ENCODE measurements at regions not wholly inside any gene's neighbourhood (a gene's known extent, or its start where the extent isn't known, plus 50 kb on each side); places are given as distances from the start of the nearest gene placed in this dataset.
A peak's percentile ranks its signal among the peaks of the same experiment; 100 is the strongest.

- TF ChIP-seq POLR2A (IDR thresholded peaks at IDR 0.05), result no peak
- TF ChIP-seq, protein P1, sequence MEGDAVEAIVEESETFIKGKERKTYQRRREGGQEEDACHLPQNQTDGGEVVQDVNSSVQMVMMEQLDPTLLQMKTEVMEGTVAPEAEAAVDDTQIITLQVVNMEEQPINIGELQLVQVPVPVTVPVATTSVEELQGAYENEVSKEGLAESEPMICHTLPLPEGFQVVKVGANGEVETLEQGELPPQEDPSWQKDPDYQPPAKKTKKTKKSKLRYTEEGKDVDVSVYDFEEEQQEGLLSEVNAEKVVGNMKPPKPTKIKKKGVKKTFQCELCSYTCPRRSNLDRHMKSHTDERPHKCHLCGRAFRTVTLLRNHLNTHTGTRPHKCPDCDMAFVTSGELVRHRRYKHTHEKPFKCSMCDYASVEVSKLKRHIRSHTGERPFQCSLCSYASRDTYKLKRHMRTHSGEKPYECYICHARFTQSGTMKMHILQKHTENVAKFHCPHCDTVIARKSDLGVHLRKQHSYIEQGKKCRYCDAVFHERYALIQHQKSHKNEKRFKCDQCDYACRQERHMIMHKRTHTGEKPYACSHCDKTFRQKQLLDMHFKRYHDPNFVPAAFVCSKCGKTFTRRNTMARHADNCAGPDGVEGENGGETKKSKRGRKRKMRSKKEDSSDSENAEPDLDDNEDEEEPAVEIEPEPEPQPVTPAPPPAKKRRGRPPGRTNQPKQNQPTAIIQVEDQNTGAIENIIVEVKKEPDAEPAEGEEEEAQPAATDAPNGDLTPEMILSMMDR (IDR thresholded peaks at IDR 0.05 in 4 of 5, conservative IDR thresholded peaks at IDR 0.05 in 1 of 5), result no peak
- H3K4me1 ChIP-seq, result peaks cover 0 to 4% of the 10 kb centered on the region in 2 donors
- no peak for DNase-seq
- no peak overlapping the region for H3K27ac ChIP-seq
- in situ Hi-C loops (cut with MboI; ENCODE audit: low sequenced_read_pairs in 4 of 4), result no loop called here
- H3K4me3 ChIP-seq, result no peak overlapping the region
- intact Hi-C loops (cut with DNase I; ENCODE audit: low total_unique reads), result no loop called here
- H3K27me3 ChIP-seq, result no peaks in the 10 kb centered on the region
- no peaks in the 10 kb centered on the region for H3K9me3 ChIP-seq
- no peaks in the 10 kb centered on the region for H3K36me3 ChIP-seq
- ATAC-seq, result peak in 1 of 2 donors; percentile 8
These were observed 139.5 kb upstream of the CHST15 start for GRCh38 chr10:124232686-124233545.

DNA sequence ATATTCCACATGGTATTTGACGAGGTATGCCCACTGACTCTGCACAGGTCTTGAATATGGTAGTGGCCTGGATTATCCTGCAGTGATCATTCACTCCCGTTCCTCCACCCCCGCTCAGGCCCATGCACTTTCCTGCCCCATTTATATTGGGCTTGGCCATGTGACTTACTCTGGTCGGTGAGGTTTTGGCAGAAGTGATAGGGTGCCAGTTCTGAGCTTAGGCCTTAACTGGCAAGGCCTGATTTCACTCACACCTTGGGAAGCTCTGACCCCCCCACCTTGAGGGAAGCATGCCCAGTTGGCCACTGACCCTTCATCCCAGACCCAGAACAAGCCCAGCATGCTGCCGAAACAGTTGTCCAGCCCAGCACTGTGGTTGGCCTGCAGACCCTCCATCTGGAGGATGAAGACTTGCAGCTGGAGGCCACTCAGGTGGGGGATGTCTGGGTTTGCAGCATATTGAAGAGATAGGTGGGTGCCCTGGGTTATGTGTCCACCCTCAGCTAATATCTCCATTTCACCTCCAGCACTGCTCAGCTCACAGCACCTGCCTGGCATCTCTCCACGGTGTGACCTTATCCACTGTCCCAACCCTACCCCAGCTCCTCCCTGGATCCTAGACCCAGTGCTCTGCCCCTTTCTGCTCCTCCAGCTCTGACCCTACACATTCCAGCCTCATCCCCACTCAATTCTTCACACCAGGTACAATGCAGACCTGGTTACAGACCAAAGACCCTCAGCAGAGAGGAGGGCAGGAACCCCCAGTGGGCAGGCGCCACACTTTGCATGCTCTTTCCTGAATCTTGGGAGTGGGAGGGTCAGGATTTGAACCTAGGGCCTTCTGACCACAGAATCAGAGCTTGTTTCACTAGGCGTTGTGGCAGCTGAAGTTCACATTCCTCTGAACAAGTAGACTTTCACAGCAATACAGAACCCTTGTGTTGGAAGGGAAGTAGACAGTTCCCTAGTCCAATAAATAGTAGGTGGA, 138.1 kb upstream of the CHST15 start:
- Histone ChIP-seq H3K4me3 (no peak overlapping the region), H3K4me1 (peaks cover 0 to 4% of the 10 kb centered on the region in 2 donors), H3K27ac (no peak overlapping the region), H3K9me3 (no peaks in the 10 kb centered on the region), H3K27me3 (no peaks in the 10 kb centered on the region), H3K36me3 (no peaks in the 10 kb centered on the region)
- DNase-seq (peak in 1 of 2 donors; percentile 2), ATAC-seq (no peak)
- intact Hi-C loops (cut with DNase I; ENCODE audit: low total_unique reads) (no loop called here), in situ Hi-C loops (cut with MboI; ENCODE audit: low sequenced_read_pairs in 4 of 4) (no loop called here)
- no peak for TF ChIP-seq POLR2A (IDR thresholded peaks at IDR 0.05)
- TF ChIP-seq, protein P1 (IDR thresholded peaks at IDR 0.05 in 4 of 5, conservative IDR thresholded peaks at IDR 0.05 in 1 of 5), result no peak

DNA sequence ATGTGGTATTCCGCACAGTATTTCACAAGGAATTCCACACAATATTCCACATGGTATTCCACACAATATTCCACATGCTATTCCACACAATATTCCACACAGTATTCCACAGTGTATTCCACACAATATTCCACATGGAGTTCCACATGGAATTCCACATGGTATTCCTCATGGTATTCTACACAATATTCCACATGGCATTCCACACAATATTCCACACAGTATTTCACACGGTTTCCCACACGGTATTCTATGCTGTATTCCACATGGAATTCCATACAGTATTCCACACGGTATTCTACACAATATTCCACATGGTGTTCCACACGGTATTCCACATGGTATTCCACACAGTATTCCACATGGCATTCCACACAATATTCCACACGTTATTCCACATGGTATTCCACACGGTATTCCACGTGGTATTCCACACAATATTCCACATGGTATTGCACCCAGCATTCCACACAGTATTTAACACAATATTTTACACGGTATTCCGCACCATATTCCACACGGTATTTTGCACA, 137.3 kb upstream of the CHST15 start:
- in situ Hi-C loops (cut with MboI; ENCODE audit: low sequenced_read_pairs in 4 of 4), result no loop called here
- no peak overlapping the region for H3K27ac ChIP-seq

GRCh38 chr10:124229989-124230634, 136.7 kb upstream of the CHST15 start:
- no peak for TF ChIP-seq POLR2A (IDR thresholded peaks at IDR 0.05)
- TF ChIP-seq, protein P1 (IDR thresholded peaks at IDR 0.05 in 4 of 5, conservative IDR thresholded peaks at IDR 0.05 in 1 of 5), result no peak
- Histone ChIP-seq H3K4me1 (peaks cover 0 to 6% of the 10 kb centered on the region in 2 donors), H3K27ac (no peak overlapping the region), H3K36me3 (no peaks in the 10 kb centered on the region), H3K4me3 (no peak overlapping the region), H3K9me3 (no peaks in the 10 kb centered on the region), H3K27me3 (no peaks in the 10 kb centered on the region)
- DNase-seq (no peak), ATAC-seq (no peak)
- intact Hi-C loops (cut with DNase I; ENCODE audit: low total_unique reads) (no loop called here), in situ Hi-C loops (cut with MboI; ENCODE audit: low sequenced_read_pairs in 4 of 4) (no loop called here)

More for the DNA sequence above, 137.3 kb upstream of the CHST15 start:
- H3K9me3 ChIP-seq, result no peaks in the 10 kb centered on the region
- H3K4me1 ChIP-seq, result peaks cover 0 to 4% of the 10 kb centered on the region in 2 donors
- no peaks in the 10 kb centered on the region for H3K36me3 ChIP-seq
- intact Hi-C loops (cut with DNase I; ENCODE audit: low total_unique reads), result no loop called here
- H3K4me3 ChIP-seq, result no peak overlapping the region
- no peak for TF ChIP-seq POLR2A (IDR thresholded peaks at IDR 0.05)
- TF ChIP-seq, protein P1 (IDR thresholded peaks at IDR 0.05 in 4 of 5, conservative IDR thresholded peaks at IDR 0.05 in 1 of 5), result no peak
- DNase-seq (no peak), ATAC-seq (no peak)
- no peaks in the 10 kb centered on the region for H3K27me3 ChIP-seq

Measured in gastrocnemius medialis (tissue), 4 donors.